H9 (cell line): ENCODE measurements at regions not wholly inside any gene's neighbourhood (a gene's known extent, or its start where the extent isn't known, plus 50 kb on each side); places are given as distances from the start of the nearest gene placed in this dataset.

ENCODE experiments used
- DNase-seq: peaks from one replicate; pipeline ENCODE4 v3.0.0-alpha.2; 2017
- H2AFZ ChIP-seq: one replicate; pipeline ENCODE4 v1.6.1; 2013; ENCODE audit warnings: mild to moderate bottlenecking, low read length, control low read depth, moderate library complexity
- H2AK5ac ChIP-seq: 2 replicates; pipeline ENCODE4 v1.6.1; 2013; ENCODE audit warnings: low read length, control low read depth, mixed read lengths; ENCODE audit not compliant: insufficient read length
- H2BK120ac ChIP-seq: one replicate; pipeline ENCODE4 v1.6.1; 2013; ENCODE audit warnings: low read depth, mild to moderate bottlenecking, low read length, control low read depth, inconsistent platforms; ENCODE audit not compliant: poor library complexity, severe bottlenecking
- H2BK12ac ChIP-seq: 2 replicates; pipeline ENCODE4 v1.6.1; 2013; ENCODE audit warnings: low read length, control low read depth, mixed read lengths, low read depth; ENCODE audit not compliant: insufficient read length
- H2BK15ac ChIP-seq: 2 replicates; pipeline ENCODE4 v1.6.1; 2013; ENCODE audit warnings: low read depth, low read length, control low read depth
- H2BK20ac ChIP-seq: one replicate; pipeline ENCODE4 v1.6.1; 2013; ENCODE audit warnings: low read depth, mild to moderate bottlenecking, low read length, control low read depth, inconsistent platforms; ENCODE audit not compliant: poor library complexity, severe bottlenecking
- H2BK5ac ChIP-seq: 2 replicates; pipeline ENCODE4 v1.6.1; 2013; ENCODE audit warnings: low read length, control low read depth, mixed read lengths; ENCODE audit not compliant: insufficient read length
- H3K14ac ChIP-seq: 2 replicates; pipeline ENCODE4 v1.6.1; 2013; ENCODE audit warnings: low read length, control low read depth; ENCODE audit not compliant: insufficient read depth
- H3K18ac ChIP-seq: 2 replicates; pipeline ENCODE4 v1.6.1; 2013; ENCODE audit warnings: low read depth, mild to moderate bottlenecking, mixed read lengths, low read length, control low read depth; ENCODE audit not compliant: insufficient read length
- H3K23ac ChIP-seq: 2 replicates; pipeline ENCODE4 v1.6.1; 2013; ENCODE audit warnings: low read length, control low read depth, mixed read lengths, low read depth; ENCODE audit not compliant: insufficient read length
- H3K23me2 ChIP-seq: 2 replicates; pipeline ENCODE4 v1.6.1; 2013; ENCODE audit warnings: low read depth, mild to moderate bottlenecking, mixed read lengths, low read length, control low read depth; ENCODE audit not compliant: insufficient read length, poor library complexity, severe bottlenecking
- H3K27ac ChIP-seq: 2 replicates; pipeline ENCODE4 v1.5.1; 2013; ENCODE audit warnings: low read length, control low read depth, mixed read lengths, low read depth; ENCODE audit not compliant: insufficient read length
- H3K27me3 ChIP-seq: 2 replicates; pipeline ENCODE4 v1.6.1; 2013; ENCODE audit warnings: low read length, control low read depth, inconsistent platforms; ENCODE audit not compliant: insufficient read depth
- H3K4ac ChIP-seq: 2 replicates; pipeline ENCODE4 v1.6.1; 2013; ENCODE audit warnings: low read depth, mild to moderate bottlenecking, control low read depth, inconsistent platforms, low read length, moderate library complexity
- H3K4me1 ChIP-seq: 2 replicates; pipeline ENCODE4 v1.6.1; 2013; ENCODE audit warnings: low read length, control low read depth, inconsistent platforms; ENCODE audit not compliant: insufficient read depth
- H3K4me2 ChIP-seq: 2 replicates; pipeline ENCODE4 v1.6.1; 2013; ENCODE audit warnings: low read length, control low read depth, mixed read lengths; ENCODE audit not compliant: insufficient read length, insufficient read depth
- H3K56ac ChIP-seq: 2 replicates; pipeline ENCODE4 v1.6.1; 2013; ENCODE audit warnings: low read depth, mild to moderate bottlenecking, mixed read lengths, low read length, control low read depth; ENCODE audit not compliant: insufficient read length
- H3K79me1 ChIP-seq: 2 replicates; pipeline ENCODE4 v1.6.1; 2013; ENCODE audit warnings: low read depth, mild to moderate bottlenecking, moderate library complexity, low read length, control low read depth, inconsistent platforms; ENCODE audit not compliant: insufficient read depth, poor library complexity, severe bottlenecking
- H3K79me2 ChIP-seq: 2 replicates; pipeline ENCODE4 v1.6.1; 2013; ENCODE audit warnings: low read length, control low read depth, inconsistent platforms; ENCODE audit not compliant: insufficient read depth
- H3K9ac ChIP-seq: 2 replicates; pipeline ENCODE4 v1.6.1; 2013; ENCODE audit warnings: low read length, control low read depth, mixed read lengths; ENCODE audit not compliant: insufficient read length; ENCODE audit errors: extremely low read depth
- H3K9me3 ChIP-seq: one replicate; pipeline ENCODE4 v1.6.1; 2013; ENCODE audit warnings: low read depth, low read length, inconsistent platforms; ENCODE audit not compliant: control insufficient read depth
- H3T11ph ChIP-seq: one replicate; pipeline ENCODE4 v1.6.1; 2013; ENCODE audit warnings: mild to moderate bottlenecking, low read length, control low read depth, inconsistent platforms
- H4K20me1 ChIP-seq: one replicate; pipeline ENCODE4 v1.6.1; 2013; ENCODE audit not compliant: control insufficient read depth, insufficient read length, insufficient read depth
- H4K5ac ChIP-seq: 2 replicates; pipeline ENCODE4 v1.6.1; 2013; ENCODE audit warnings: low read depth, mild to moderate bottlenecking, mixed read lengths, low read length, control low read depth; ENCODE audit not compliant: insufficient read length
- H4K8ac ChIP-seq: replicated peaks from 2 replicates; pipeline ENCODE4 v1.6.1; 2013; ENCODE audit warnings: low read length, control low read depth, mixed read lengths, low read depth; ENCODE audit not compliant: insufficient read length
- H4K91ac ChIP-seq: 2 replicates; pipeline ENCODE4 v1.6.1; 2013; ENCODE audit warnings: low read depth, mild to moderate bottlenecking, moderate library complexity, mixed read lengths, low read length, control low read depth; ENCODE audit not compliant: insufficient read length
- H3K27ac Mint-ChIP-seq, 3 experiments: 2 replicates in 2 of 3; 3 replicates in 1 of 3; pipeline ENCODE4 v1.8.0; 2020 to 2021; ENCODE audit warnings: mixed read lengths in 3 of 3, mild to moderate bottlenecking in 1 of 3, moderate library complexity in 1 of 3
- H3K27me3 Mint-ChIP-seq: 2 replicates; pipeline ENCODE4 v1.8.0; 2021; ENCODE audit warnings: low read depth, mild to moderate bottlenecking, moderate library complexity, mixed read lengths
- H3K36me3 Mint-ChIP-seq, 3 experiments: 2 replicates in 2 of 3; 3 replicates in 1 of 3; pipeline ENCODE4 v1.8.0; 2020 to 2021; ENCODE audit warnings: low read depth in 3 of 3, mixed read lengths in 3 of 3; ENCODE audit not compliant: insufficient read depth in 1 of 3
- H3K4me1 Mint-ChIP-seq, 2 experiments: 2 replicates each; pipeline ENCODE4 v1.8.0; 2020; ENCODE audit warnings: mixed read lengths in 2 of 2
- H3K4me3 Mint-ChIP-seq, 2 experiments: 2 replicates in 1 of 2; 3 replicates in 1 of 2; pipeline ENCODE4 v1.8.0; 2020 to 2021; ENCODE audit warnings: mild to moderate bottlenecking in 2 of 2, mixed read lengths in 2 of 2, moderate library complexity in 1 of 2
- H3K9me3 Mint-ChIP-seq, 2 experiments: 2 replicates in 1 of 2; 3 replicates in 1 of 2; pipeline ENCODE4 v1.8.0; 2020; ENCODE audit warnings: mild to moderate bottlenecking in 2 of 2, mixed read lengths in 2 of 2, moderate library complexity in 1 of 2
- WGBS: extraction: QIAGEN DNeasy Blood & Tissue Kit; methylation state at CpG from one replicate; pipeline ENCODE4 v1.1.7; 2013; ENCODE audit warnings: missing lambda C conversion rate, low lambda C conversion rate, mixed read lengths; ENCODE audit not compliant: insufficient read length; ENCODE audit errors: extremely low coverage; 5-methylcytosine and 5-hydroxymethylcytosine counted together
- TF ChIP-seq, protein P1 (sequence below): fragments of 200-600 bp; sonication (generic); conservative IDR thresholded peaks from 3 replicates; pipeline ENCODE4 v1.8.0; 2021; ENCODE audit warnings: antibody characterized with exemption, mild to moderate bottlenecking

DNA sequence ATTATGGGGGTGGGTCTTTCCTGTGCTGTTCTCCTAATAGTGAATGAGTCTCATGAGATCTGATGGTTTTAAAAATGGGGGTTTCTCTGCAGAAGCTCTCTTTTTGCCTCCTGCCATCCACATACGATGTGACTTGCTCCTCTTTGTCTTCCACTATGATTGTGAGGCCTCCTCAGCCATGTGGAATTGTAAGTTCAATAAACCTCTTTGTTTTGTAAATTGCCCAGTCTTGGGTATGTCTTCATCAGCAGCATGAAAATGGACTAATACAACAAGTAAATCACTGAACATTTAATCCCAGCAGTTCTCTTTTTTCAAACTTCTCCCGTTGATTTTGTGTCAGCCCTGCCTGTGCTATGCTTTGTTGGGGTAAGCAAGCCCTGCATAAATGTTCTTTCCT lies 95.2 kb downstream of the FAM217A start:
- Histone ChIP-seq H3K27ac (no peak overlapping the region), H2BK15ac (no peak overlapping the region), H2BK20ac (no peak overlapping the region), H3K9ac (no peak overlapping the region), H4K20me1 (no peaks in the 10 kb centered on the region), H3K23me2 (no peaks in the 10 kb centered on the region), H4K8ac (no peak overlapping the region), H2AK5ac (no peak overlapping the region), H3K9me3 (no peaks in the 10 kb centered on the region), H2BK5ac (no peak overlapping the region), H4K91ac (no peak overlapping the region), H3K4me2 (no peak overlapping the region), H3K18ac (no peak overlapping the region), H2BK12ac (no peak overlapping the region), H3K27me3 (no peaks in the 10 kb centered on the region), H2BK120ac (no peak overlapping the region), H3K14ac (no peak overlapping the region), H3T11ph (no peak overlapping the region), H3K4me1 (peaks cover 12% of the 10 kb centered on the region), H3K4ac (no peak overlapping the region), H3K79me1 (no peaks in the 10 kb centered on the region), H4K5ac (no peak overlapping the region), H3K56ac (no peak overlapping the region), H3K23ac (no peak overlapping the region), H2AFZ (no peak overlapping the region), H3K79me2 (no peaks in the 10 kb centered on the region)
- Mint-ChIP-seq H3K36me3 (peaks cover 4 to 15% (median 10%) of the 10 kb centered on the region in 3 experiments), H3K27me3 (no peaks in the 10 kb centered on the region), H3K9me3 (peaks cover 2% of the 10 kb centered on the region in 2 experiments; a peak in 3 of 5 replicates), H3K4me1 (peaks cover 27 to 30% of the 10 kb centered on the region in 2 experiments), H3K4me3 (no peak overlapping the region), H3K27ac (peak overlapping the region in 1 of 3 experiments; percentile 5; a peak in 1 of 7 replicates)
- TF ChIP-seq, protein P1, sequence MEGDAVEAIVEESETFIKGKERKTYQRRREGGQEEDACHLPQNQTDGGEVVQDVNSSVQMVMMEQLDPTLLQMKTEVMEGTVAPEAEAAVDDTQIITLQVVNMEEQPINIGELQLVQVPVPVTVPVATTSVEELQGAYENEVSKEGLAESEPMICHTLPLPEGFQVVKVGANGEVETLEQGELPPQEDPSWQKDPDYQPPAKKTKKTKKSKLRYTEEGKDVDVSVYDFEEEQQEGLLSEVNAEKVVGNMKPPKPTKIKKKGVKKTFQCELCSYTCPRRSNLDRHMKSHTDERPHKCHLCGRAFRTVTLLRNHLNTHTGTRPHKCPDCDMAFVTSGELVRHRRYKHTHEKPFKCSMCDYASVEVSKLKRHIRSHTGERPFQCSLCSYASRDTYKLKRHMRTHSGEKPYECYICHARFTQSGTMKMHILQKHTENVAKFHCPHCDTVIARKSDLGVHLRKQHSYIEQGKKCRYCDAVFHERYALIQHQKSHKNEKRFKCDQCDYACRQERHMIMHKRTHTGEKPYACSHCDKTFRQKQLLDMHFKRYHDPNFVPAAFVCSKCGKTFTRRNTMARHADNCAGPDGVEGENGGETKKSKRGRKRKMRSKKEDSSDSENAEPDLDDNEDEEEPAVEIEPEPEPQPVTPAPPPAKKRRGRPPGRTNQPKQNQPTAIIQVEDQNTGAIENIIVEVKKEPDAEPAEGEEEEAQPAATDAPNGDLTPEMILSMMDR = no peak
- no peak for DNase-seq
- WGBS = no CpG with 5 or more reads among the region's 2 CpGs
